HG03066 (cell line): ENCODE measurements at regions not wholly inside any gene's neighbourhood (a gene's known extent, or its start where the extent isn't known, plus 50 kb on each side); places are given as distances from the start of the nearest gene placed in this dataset.

Source experiments
- ATAC-seq: cut with Tn5 transposase; IDR thresholded peaks from one replicate; pipeline ENCODE4 v1.9.1; 2021; ENCODE audit warnings: low read depth; ENCODE audit not compliant: unreplicated experiment

GRCh38 chr18:39840406-39840805 is 2114.6 kb upstream of the PIK3C3 start:
- ATAC-seq, result no peak

GRCh38 chr18:39839782-39840181 is 2115.3 kb upstream of the PIK3C3 start:
- ATAC-seq, result no peak

GRCh38 chr18:39838831-39839230 is 2116.2 kb upstream of the PIK3C3 start:
- ATAC-seq, result no peak

- ATAC-seq, result no peak
Observed at GRCh38 chr18:39835303-39836030, 2119.6 kb upstream of the PIK3C3 start.

GRCh38 chr18:39834636-39835035 is 2120.4 kb upstream of the PIK3C3 start:
- no peak for ATAC-seq

GRCh38 chr18:39825485-39826150 is 2129.4 kb upstream of the PIK3C3 start:
- ATAC-seq, result no peak

- no peak for ATAC-seq
Observed at GRCh38 chr18:39806525-39806924, 2148.5 kb upstream of the PIK3C3 start.

- ATAC-seq, result no peak
Observed at GRCh38 chr18:39805218-39805617, 2149.8 kb upstream of the PIK3C3 start.

GRCh38 chr18:39802648-39803229 is 2152.3 kb upstream of the PIK3C3 start:
- ATAC-seq, result no peak

GRCh38 chr18:39801848-39802247 is 2153.2 kb upstream of the PIK3C3 start:
- ATAC-seq, result no peak

- no peak for ATAC-seq
Observed at GRCh38 chr18:39801010-39801409, 2154.0 kb upstream of the PIK3C3 start.

GRCh38 chr18:39799006-39799405 is 2156.0 kb upstream of the PIK3C3 start:
- ATAC-seq, result no peak

- no peak for ATAC-seq
Observed at GRCh38 chr18:39796393-39796792, 2158.6 kb upstream of the PIK3C3 start.

- no peak for ATAC-seq
Observed at GRCh38 chr18:39795350-39795749, 2159.7 kb upstream of the PIK3C3 start.

- ATAC-seq, result no peak
Observed at GRCh38 chr18:39793609-39794008, 2161.4 kb upstream of the PIK3C3 start.

- ATAC-seq, result no peak
Observed at GRCh38 chr18:39788383-39788782, 2166.7 kb upstream of the PIK3C3 start.

GRCh38 chr18:39786477-39786876 is 2168.6 kb upstream of the PIK3C3 start:
- ATAC-seq, result no peak

- no peak for ATAC-seq
Observed at GRCh38 chr18:39784541-39784940, 2170.5 kb upstream of the PIK3C3 start.

- ATAC-seq, result no peak
Observed at GRCh38 chr18:39781565-39781964, 2173.5 kb upstream of the PIK3C3 start.

GRCh38 chr18:39780774-39781173 is 2174.3 kb upstream of the PIK3C3 start:
- ATAC-seq, result no peak

- no peak for ATAC-seq
Observed at GRCh38 chr18:39779926-39780325, 2175.1 kb upstream of the PIK3C3 start.

- ATAC-seq, result no peak
Observed at GRCh38 chr18:39776766-39777165, 2178.3 kb upstream of the PIK3C3 start.
